LNCAP (cell line): ENCODE measurements at regions not wholly inside any gene's neighbourhood (a gene's known extent, or its start where the extent isn't known, plus 50 kb on each side); places are given as distances from the start of the nearest gene placed in this dataset.
A peak's percentile ranks its signal among the peaks of the same experiment; 100 is the strongest.

ENCODE experiments used
- TF ChIP-seq, protein P1 (sequence below): fragments of 450-650 bp; IDR thresholded peaks from 2 replicates; pipeline ENCODE4 v1.5.1; 2017; ENCODE audit warnings: mild to moderate bottlenecking

DNA sequence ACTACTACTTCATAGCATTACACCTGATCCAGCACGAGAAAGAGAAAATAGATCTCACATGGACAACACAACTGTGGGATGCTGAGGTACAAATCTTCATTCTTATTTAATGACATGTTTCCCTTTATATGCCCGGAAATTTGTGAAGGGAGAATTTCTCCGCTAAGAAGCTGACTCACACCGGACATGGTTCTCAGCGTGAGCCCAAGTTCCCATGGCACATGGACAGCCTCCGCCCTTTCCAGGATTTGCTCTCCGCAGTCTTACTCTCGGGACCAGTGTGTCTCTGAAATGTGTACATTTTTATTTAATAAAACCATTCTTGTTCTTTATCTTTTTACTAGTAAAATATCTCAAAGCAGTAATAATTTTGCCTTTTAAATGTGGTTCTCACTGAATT is 1154.8 kb downstream of the TMEM121 start:
- TF ChIP-seq, protein P1, sequence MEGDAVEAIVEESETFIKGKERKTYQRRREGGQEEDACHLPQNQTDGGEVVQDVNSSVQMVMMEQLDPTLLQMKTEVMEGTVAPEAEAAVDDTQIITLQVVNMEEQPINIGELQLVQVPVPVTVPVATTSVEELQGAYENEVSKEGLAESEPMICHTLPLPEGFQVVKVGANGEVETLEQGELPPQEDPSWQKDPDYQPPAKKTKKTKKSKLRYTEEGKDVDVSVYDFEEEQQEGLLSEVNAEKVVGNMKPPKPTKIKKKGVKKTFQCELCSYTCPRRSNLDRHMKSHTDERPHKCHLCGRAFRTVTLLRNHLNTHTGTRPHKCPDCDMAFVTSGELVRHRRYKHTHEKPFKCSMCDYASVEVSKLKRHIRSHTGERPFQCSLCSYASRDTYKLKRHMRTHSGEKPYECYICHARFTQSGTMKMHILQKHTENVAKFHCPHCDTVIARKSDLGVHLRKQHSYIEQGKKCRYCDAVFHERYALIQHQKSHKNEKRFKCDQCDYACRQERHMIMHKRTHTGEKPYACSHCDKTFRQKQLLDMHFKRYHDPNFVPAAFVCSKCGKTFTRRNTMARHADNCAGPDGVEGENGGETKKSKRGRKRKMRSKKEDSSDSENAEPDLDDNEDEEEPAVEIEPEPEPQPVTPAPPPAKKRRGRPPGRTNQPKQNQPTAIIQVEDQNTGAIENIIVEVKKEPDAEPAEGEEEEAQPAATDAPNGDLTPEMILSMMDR, result no peak

DNA sequence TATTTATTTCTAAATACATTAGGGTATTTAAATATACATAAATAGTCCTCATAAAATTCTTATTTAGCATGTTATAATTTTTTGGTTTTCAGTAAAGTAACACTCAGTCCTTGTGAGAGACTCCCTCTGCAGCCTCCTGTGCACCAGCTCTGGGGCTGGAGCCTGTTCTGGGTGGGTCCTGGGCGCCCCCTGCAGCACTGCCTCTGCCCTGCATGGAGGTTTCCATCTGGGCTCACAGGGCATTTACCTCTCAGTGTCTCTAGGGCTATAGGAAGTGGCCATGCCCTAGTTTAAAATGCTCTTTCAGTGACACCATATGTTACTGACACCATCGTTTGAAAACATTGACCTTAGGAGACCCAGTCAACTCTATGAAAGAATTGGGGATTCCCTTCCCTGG is 1155.2 kb downstream of the TMEM121 start:
- TF ChIP-seq, protein P1, result peak; percentile 33; the same call in 1 of the 2 replicates

DNA sequence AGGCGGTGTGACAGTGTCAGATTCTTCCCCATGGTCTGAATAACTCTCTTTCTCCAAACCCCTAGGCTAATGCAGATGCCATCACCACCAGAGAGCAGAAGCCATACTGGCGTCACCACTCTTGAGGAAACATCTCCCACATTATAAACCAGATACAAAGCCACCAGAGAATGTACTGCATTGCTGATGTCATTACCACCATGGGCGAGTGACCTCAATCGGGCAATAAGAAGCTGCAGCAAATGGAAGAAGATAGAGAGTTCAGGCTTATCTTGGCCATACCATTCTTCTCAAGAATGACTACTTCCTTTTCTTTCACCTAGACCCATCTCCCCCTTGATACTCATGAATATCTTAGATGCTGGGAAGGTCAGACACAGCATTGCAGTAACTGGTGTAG is 1157.2 kb downstream of the TMEM121 start:
- TF ChIP-seq, protein P1, result no peak

DNA sequence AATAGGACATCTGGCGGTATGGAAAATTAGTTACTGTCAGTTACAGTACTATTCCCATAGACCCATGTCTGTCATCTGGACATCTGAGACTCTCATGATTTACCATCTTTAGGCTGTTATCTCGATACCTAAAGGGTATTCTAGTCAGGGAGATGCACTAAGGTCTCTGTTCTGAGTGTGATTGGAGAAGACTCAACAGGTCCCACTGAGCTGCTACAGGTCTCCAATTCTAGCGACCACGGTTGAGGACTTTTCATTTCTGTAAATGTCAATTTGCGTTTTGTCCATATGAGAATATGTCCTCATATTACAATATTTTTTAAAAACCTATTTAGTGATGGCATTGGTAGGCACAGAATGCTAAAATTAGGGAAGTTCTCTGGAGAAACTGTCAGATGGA is 1160.2 kb downstream of the TMEM121 start:
- TF ChIP-seq, protein P1, result no peak

DNA sequence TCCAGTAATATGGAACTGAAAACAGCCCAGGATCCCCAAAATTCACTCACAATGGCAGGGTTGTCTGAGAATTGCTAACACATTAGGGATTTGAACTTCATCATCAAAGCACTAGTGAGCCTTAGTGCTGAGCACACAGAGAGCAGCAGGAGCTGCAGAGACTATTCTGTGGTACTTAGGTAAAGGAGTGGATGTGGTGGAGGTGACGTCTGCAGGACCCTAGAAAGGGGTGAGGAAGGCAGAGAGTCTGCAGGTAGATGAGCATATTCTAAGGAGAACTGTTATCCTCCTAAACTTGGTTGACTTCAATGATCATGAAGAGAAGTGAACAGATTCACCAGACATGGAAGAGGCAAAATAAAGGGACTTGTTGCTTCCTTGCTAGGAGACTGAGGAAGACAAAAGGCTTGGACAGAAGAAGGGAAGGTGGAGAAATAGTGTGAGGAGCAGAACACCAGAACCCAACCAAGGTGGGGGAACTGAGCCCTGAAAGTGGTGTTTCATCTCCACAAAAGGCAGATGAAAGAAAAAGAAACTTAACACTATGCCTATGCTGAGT is 1164.0 kb downstream of the TMEM121 start:
- TF ChIP-seq, protein P1, result no peak

DNA sequence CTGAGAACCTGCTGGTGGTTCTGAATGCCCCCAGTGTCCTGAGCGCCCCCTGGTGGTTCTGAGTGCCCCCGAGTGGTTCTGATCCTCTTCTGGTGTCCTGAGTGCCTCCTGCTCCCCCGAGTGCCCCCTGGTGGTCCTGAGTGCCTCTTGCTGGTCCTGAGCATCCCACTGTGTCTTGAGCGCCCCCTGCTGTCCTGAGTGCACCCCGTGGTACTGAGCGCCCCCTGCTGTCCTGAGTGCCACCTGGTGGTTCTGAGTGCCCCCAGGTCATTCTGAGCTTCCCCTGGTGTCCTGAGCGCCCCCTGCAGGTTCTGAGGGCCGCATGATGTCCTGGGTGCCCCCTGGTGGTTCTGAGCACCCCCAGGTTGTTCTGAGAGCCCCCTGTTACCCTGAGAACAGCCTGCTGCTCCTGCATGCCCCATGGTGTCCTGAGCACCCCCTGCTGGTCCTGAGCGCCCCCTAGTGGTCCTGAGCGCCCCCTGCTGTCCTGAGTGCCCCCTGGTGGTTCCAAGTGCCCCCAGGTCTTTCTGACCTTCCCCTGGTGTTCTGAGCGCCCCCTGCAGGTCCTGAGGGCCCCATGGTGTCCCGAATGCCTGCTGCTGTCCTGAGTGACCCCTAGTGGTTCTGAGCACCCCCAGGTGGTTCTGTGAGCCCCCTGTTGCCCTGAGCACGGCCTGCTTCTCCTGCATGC is 1165.4 kb downstream of the TMEM121 start:
- TF ChIP-seq, protein P1, result peak; percentile 68

DNA sequence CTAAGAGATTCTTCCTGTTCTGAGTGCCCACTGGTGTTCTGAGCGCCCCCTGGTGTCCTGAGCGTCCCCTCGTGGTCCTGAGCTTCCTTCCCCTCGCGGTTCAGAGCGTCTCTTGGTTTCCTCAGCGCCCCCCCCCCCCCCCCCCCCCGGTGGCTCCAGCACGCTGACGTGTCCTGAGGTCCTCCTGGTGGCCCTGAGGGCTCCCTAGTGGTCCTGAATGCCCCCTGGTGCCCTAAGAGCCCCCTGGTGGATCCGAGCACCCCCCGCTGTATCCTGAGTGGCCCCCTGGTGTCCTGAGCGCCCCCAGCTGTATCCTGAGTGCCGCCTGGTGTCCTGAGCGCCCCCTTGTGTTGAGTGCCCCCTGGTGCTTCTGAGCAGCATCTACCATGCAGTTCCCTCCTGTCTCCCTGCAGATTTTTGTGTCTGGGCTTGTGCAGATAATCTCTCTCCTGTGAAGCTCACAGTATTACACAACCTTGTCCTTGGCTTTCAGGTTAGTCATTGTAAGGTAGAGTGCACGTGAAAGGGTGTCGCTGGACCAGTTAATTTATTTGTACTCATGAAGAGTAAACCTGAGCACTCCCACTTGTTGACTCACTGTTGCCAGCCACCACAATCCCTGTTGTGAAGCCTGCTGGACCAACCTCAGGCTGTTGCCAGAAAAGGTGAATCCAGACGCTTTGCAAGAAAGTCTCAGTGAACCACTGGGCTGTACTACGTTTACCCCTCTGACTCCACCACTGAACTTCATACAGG is 1168.4 kb downstream of the TMEM121 start:
- TF ChIP-seq, protein P1, result peak; percentile 49
